Natural killer cell treated with Interleukin-12 subunit alpha and Interleukin-12 subunit beta and Interleukin-15 and Interleukin-18, amount 100 ng/mL, for 72 hours (primary cell): ENCODE measurements at regions not wholly inside any gene's neighbourhood (a gene's known extent, or its start where the extent isn't known, plus 50 kb on each side); places are given as distances from the start of the nearest gene placed in this dataset.

ENCODE experiments used
- ATAC-seq, 2 donors: fragments of 150-1000 bp; cut with Tn5 transposase in 1 of 2; sonication (Bioruptor Pico), chemical (Tn5 transposase) in 1 of 2; 2 replicates each; pipeline ENCODE4 v1.10.0; 2021
- DNase-seq: peaks from one replicate; pipeline ENCODE4 v3.0.0; 2022; ENCODE audit warnings: low spot score
- H3K27ac Mint-ChIP-seq, 2 donors: 1 replicate in 1 of 2; 2 replicates in 1 of 2; pipeline ENCODE4 v1.8.0; 2022; ENCODE audit warnings: mixed read lengths in 2 of 2, mild to moderate bottlenecking in 1 of 2, moderate library complexity in 1 of 2
- H3K27me3 Mint-ChIP-seq, 2 donors: 1 replicate in 1 of 2; 2 replicates in 1 of 2; pipeline ENCODE4 v1.8.0; 2022; ENCODE audit warnings: mixed read lengths in 2 of 2
- H3K36me3 Mint-ChIP-seq: one replicate; pipeline ENCODE4 v1.8.0; 2022; ENCODE audit warnings: mixed read lengths
- H3K4me1 Mint-ChIP-seq, 2 donors: 1 replicate in 1 of 2; 2 replicates in 1 of 2; pipeline ENCODE4 v1.8.0; 2022; ENCODE audit warnings: low read depth in 2 of 2, mixed read lengths in 2 of 2, mild to moderate bottlenecking in 1 of 2
- H3K4me3 Mint-ChIP-seq: one replicate; pipeline ENCODE4 v1.8.0; 2022; ENCODE audit warnings: mixed read lengths
- H3K9me3 Mint-ChIP-seq: 2 replicates; pipeline ENCODE4 v1.8.0; 2022; ENCODE audit warnings: mixed read lengths

DNA sequence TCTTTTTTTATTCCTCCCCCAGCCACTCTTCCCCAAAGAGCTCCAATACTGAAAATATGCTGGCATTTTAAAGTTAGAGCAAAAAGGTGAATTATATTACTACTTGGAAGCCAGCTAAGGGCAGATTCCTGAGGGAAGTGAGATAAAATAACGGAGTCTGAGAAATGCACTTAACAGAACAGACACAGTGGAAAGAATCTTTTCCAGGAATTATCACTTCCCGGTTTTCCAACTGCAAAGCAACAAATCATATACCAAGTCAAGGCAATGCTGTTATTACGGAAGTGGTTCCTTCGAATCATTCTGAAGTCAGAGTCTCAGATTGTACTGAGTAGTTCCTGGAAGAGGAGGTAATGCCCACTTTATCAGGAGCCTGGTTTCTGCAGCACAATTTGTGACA is 435.0 kb upstream of the SPRED2 start:
- peaks cover 0 to 5% of the 10 kb centered on the region in 2 donors for H3K27me3 Mint-ChIP-seq
- DNase-seq (no peak), ATAC-seq (no peak)
- H3K9me3 Mint-ChIP-seq: peaks cover 2% of the 10 kb centered on the region
- no peaks in the 10 kb centered on the region for H3K4me1 Mint-ChIP-seq
- no peak overlapping the region for H3K4me3 Mint-ChIP-seq
- no peak overlapping the region for H3K27ac Mint-ChIP-seq
- H3K36me3 Mint-ChIP-seq: no peaks in the 10 kb centered on the region

DNA sequence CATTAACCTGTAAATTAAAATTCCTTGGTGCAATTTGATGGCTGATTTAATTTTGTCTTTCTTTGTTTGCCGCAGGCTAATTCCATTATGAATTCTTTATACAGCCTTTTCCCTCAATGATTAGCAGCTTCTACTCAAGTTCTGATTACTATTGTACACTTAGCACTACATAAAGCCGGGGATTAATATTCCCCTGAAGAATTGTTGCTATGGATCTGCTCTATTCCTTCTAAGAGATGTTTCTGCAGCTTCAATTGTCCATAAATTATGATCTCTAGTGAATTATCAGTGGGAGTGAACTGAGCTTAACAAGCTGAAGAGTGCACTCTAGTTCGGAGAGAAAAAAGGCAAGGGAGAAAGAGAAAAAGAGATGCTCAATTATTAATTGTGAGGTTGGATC is 433.7 kb upstream of the SPRED2 start:
- H3K4me3 Mint-ChIP-seq: no peak overlapping the region
- DNase-seq (no peak), ATAC-seq (no peak)
- H3K4me1 Mint-ChIP-seq: no peaks in the 10 kb centered on the region
- H3K27me3 Mint-ChIP-seq: peaks cover 0 to 5% of the 10 kb centered on the region in 2 donors
- H3K9me3 Mint-ChIP-seq: peaks cover 2% of the 10 kb centered on the region
- H3K36me3 Mint-ChIP-seq: no peaks in the 10 kb centered on the region
- no peak overlapping the region for H3K27ac Mint-ChIP-seq

DNA sequence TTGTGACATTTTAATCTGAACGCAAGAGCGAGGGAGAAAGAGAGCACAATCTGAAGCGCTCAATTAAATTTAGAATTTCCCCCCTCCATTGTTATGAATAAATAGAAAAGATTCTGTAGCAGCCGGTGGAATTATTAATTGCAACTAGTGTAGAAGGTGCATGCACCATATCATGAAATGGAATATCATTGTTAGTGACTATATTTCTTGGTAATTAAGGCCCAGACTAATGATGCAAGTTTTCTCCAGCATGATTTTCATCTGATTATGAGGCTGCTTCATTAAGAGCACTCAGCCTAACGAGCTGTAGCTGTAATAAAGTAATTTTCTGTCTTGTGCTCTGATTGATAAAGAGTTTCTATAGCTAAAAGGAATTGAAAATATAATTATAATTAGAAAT is 432.2 kb upstream of the SPRED2 start:
- peaks cover 0 to 2% of the 10 kb centered on the region in 2 donors for H3K27me3 Mint-ChIP-seq
- ATAC-seq: no peak

DNA sequence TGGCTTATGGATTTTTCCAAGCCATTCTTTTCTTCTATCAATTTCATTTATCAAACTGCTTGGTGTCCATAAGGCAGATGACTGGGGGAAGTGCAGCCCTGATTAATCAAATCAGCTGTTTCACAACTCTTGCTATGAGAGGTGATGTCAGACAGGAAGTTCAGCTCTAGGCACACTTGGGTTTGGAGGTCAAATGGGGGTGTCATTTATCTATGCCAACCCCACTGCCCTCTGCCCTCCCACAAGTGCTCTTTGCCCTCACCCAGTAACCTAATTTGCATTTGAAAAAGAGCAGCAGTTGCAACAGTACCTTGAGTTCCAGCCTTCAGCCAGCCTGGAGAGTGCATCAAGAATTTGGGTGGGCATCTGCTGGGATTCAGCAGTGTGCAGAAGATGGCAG is 431.3 kb upstream of the SPRED2 start:
- H3K27ac Mint-ChIP-seq: no peak overlapping the region
- ATAC-seq (no peak), DNase-seq (no peak)
- H3K36me3 Mint-ChIP-seq: no peaks in the 10 kb centered on the region
- H3K4me3 Mint-ChIP-seq: no peak overlapping the region
- no peaks in the 10 kb centered on the region for H3K4me1 Mint-ChIP-seq
- H3K27me3 Mint-ChIP-seq: peaks cover 0 to 2% of the 10 kb centered on the region in 2 donors
- no peaks in the 10 kb centered on the region for H3K9me3 Mint-ChIP-seq

More for the DNA sequence above, 432.2 kb upstream of the SPRED2 start:
- no peaks in the 10 kb centered on the region for H3K36me3 Mint-ChIP-seq
- no peak for DNase-seq
- H3K27ac Mint-ChIP-seq: no peak overlapping the region
- H3K4me3 Mint-ChIP-seq: no peak overlapping the region
- no peaks in the 10 kb centered on the region for H3K9me3 Mint-ChIP-seq
- no peaks in the 10 kb centered on the region for H3K4me1 Mint-ChIP-seq

DNA sequence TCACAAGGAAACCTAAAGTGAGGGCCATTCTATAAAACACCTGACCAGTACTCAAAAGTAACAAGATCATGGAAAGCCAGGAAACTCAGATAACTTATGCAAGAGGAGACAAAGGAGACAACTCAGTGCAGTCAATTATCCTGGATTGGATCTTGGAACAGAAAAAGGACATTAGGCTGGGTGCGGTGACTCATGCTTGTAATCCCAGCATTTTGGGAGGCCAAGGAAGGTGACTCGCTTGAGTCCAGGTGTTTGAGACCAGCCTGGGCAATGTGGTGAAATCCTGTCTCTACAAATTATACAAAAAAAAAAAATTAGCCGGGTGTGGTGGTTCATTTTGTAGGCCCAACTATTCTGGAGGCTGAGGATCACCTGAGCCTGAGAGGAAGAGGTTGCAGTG is 424.5 kb upstream of the SPRED2 start:
- ATAC-seq (no peak), DNase-seq (no peak)
- Mint-ChIP-seq H3K27me3 (peaks cover 0 to 4% of the 10 kb centered on the region in 2 donors), H3K9me3 (no peaks in the 10 kb centered on the region), H3K36me3 (no peaks in the 10 kb centered on the region), H3K27ac (no peak overlapping the region), H3K4me1 (no peaks in the 10 kb centered on the region), H3K4me3 (no peak overlapping the region)

DNA sequence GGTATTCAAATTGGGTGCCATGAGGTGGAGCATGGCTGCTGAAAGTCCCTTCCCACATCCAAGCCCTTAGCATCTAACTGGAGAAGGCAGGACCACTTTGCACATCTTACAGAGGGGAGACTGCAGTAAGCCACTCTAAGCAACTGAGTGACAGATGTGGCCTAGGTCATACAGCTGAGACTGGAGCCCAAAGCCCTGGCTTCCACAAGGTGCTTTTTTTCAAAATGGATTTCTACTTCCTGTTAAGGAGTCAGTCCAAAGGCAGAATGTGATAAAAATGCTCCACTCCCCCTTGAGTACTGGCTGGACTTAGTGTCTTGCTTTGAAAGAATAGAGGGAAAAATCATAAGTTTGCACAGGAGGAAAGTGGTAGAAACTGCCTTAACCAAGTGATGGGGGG is 424.0 kb upstream of the SPRED2 start:
- DNase-seq: no peak
- H3K4me3 Mint-ChIP-seq: no peak overlapping the region
- H3K9me3 Mint-ChIP-seq: no peaks in the 10 kb centered on the region
- no peaks in the 10 kb centered on the region for H3K36me3 Mint-ChIP-seq
- H3K27ac Mint-ChIP-seq: no peak overlapping the region
- peaks cover 0 to 4% of the 10 kb centered on the region in 2 donors for H3K27me3 Mint-ChIP-seq
- H3K4me1 Mint-ChIP-seq: no peaks in the 10 kb centered on the region
- no peak for ATAC-seq

DNA sequence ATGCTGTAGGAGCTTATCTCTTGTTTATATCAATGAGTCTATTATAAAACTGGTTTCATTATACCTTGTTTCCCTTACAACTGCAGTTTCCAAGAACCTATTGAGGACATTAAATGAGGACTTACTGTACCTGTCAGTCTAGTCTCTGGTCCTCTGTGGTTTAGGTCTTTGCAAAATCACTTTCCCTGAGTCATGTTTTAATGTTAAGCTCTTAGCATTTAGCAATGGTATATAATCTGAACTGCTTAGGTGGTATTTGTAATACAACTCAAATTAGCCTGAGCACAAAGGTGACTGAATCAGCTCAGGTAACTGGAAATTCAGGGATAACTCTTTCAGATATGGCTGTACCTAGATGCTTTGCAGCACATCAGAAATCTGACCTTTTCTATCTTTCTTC is 418.3 kb upstream of the SPRED2 start:
- ATAC-seq (no peak), DNase-seq (no peak)
- Mint-ChIP-seq H3K9me3 (no peaks in the 10 kb centered on the region), H3K36me3 (no peaks in the 10 kb centered on the region), H3K27ac (no peak overlapping the region), H3K27me3 (peaks cover 1 to 3% of the 10 kb centered on the region in 2 donors), H3K4me1 (no peaks in the 10 kb centered on the region), H3K4me3 (no peak overlapping the region)

DNA sequence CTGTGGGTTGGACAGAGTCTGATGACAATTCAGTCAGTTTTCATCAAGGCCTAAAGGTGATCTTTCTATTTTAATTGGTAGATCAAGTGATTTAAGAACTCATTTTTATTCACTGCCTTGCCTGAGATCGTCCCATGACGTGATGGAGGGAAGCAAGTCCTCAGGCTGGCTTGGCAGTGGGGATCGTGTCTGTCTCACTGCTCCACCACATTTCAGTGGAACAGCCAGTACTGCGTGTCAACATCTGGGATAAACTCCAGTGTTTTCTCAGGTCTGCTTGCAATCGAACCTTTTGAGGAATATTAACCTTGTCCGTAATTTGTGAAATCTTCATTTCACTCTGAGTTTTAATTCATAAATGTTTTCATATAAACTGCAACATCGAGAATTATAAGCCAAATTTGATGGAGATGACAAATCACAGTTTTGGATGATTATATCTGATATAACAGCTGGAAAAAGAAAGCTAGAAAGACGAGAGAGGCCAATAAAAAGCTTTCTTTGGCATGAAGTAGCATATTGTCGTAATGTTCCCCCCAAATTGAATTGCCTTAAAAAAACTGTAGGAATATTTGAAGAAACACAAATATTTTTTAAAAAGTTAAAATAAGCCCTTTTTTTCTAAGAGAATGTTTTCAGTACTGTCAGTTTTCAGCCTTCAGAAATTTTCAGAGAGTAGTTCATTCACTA is 414.7 kb upstream of the SPRED2 start:
- DNase-seq (no peak), ATAC-seq (no peak)
- no peak overlapping the region for H3K4me3 Mint-ChIP-seq
- no peaks in the 10 kb centered on the region for H3K9me3 Mint-ChIP-seq
- no peak overlapping the region for H3K27ac Mint-ChIP-seq
- H3K36me3 Mint-ChIP-seq: no peaks in the 10 kb centered on the region
- no peaks in the 10 kb centered on the region for H3K4me1 Mint-ChIP-seq
- H3K27me3 Mint-ChIP-seq: peaks cover 0 to 3% of the 10 kb centered on the region in 2 donors

DNA sequence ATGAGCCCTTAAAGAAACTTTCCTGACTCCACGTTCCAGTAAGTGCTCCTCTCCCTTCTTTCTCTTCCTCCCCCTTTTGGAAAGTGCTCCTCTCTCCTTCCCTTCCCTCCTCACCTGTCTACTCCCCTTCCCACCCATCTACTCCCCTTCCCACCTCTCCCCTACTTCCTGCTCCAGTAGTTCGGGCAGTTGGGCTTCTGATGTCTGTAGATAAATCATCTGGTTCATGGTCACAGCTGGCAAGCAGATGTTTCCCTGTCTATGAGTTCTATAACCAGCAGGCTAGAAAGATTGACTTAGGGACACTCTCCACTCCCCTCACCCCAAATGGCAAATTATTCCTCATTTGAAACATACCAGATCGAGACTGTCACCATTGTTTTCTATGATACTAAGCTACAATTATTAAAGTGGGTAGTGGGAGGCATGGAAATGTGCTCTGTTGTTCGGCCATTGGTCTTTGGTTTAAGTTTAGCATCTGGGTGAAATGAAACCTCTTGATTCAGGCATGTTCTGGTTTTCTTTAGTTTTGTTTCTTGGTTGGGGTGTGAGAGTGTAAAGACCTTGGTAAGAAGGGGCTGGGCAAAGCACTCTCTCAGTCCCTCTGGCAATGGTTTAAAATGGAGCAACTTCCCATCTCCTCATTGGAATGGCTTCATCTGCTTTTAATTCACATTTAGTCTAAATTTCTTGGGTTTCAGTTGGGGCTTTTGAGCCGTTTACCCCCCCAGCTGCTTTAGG is 413.2 kb upstream of the SPRED2 start:
- Mint-ChIP-seq H3K4me1 (no peaks in the 10 kb centered on the region), H3K36me3 (no peaks in the 10 kb centered on the region), H3K27ac (no peak overlapping the region), H3K27me3 (peaks cover 0 to 6% of the 10 kb centered on the region in 2 donors), H3K9me3 (peaks cover 3% of the 10 kb centered on the region), H3K4me3 (no peak overlapping the region)
- no peak for DNase-seq
- ATAC-seq: no peak

DNA sequence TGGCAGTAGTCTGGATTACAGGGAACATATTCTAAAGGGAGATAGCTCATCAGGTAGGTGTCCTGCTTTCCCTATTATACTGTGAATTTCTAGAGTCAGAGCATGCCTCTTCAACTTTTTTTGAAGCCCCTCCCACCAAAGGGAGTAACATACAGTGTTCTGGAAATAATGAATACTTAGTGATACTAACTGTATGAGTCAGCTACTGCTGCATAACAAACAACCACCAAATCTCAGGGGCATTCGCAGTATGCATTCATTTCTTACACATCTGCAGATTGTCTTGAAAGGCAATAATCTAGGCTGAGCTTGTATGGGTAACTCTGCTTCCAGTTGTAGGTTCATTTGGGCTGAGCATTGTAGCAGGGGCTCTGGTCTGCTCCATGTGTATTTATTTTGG is 409.7 kb upstream of the SPRED2 start:
- H3K27me3 Mint-ChIP-seq: peaks cover 0 to 6% of the 10 kb centered on the region in 2 donors
- DNase-seq: no peak
- H3K4me3 Mint-ChIP-seq: no peak overlapping the region
- no peak for ATAC-seq
- H3K4me1 Mint-ChIP-seq: no peaks in the 10 kb centered on the region
- H3K9me3 Mint-ChIP-seq: peaks cover 3% of the 10 kb centered on the region
- no peak overlapping the region for H3K27ac Mint-ChIP-seq
- no peaks in the 10 kb centered on the region for H3K36me3 Mint-ChIP-seq

DNA sequence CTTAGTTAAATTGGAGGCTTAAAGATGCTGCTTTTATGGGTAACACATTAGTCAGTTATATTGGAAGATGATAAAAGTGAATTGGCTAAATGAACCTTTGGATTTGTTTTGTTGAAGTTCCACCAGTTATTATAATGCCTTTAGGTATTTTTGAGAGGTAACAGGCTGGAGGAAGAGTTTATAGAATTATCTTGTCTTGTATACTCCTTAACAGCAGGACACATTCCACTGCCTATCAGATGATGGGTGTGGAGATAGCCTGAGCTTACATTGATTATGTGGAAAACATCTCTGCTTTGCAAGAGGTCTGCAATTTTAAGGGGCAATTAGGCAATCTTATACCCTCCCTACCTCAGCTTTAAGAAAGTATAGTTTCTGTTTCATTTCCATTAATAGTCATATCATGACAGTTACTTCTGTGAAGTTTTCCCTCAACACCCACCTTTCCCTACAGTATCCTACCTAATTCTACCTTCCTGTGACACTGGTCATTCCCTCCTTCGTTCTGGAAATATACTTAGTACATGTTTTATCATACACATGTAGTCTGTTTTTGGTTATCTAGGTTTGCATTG is 403.7 kb upstream of the SPRED2 start:
- no peaks in the 10 kb centered on the region for H3K36me3 Mint-ChIP-seq
- ATAC-seq (no peak), DNase-seq (no peak)
- no peaks in the 10 kb centered on the region for H3K4me1 Mint-ChIP-seq
- H3K9me3 Mint-ChIP-seq: peaks cover 6% of the 10 kb centered on the region
- H3K27me3 Mint-ChIP-seq: peaks cover 0 to 7% of the 10 kb centered on the region in 2 donors
- no peak overlapping the region for H3K27ac Mint-ChIP-seq
- no peak overlapping the region for H3K4me3 Mint-ChIP-seq

DNA sequence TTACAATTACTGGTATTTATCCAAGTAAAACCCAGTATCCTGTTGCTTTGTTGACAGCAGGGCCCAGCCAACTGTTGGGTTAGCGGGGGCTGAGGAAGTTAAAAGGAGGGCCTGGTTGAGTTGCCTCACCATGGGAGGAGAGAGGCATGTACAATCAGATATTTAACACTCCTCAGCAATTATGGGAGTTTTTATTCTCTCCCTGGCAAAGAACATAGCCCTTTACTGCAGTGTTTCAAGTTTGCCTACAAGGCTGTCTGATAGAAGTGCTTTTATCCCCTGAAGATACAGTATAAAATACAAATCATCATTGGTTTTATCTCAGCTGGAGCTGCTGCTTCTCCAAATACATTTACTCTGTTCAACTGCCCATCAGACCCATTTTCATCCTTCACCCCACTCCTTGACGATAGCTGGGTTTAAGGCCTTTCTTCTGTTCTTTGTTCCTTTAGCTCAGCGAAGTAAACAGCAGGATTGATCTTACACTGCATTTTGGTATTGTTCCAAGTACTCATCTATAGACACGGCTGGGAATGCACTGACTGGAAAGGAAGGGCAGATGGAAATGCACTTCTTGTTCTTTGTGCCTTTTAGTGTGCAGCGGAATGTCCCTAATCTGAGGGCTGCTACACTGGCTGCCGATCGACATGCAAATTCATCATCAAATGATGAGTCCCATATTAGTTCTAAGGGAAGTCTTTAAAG is 402.5 kb upstream of the SPRED2 start:
- Mint-ChIP-seq H3K27me3 (peaks cover 0 to 5% of the 10 kb centered on the region in 2 donors), H3K4me3 (no peak overlapping the region), H3K9me3 (peaks cover 3% of the 10 kb centered on the region), H3K36me3 (no peaks in the 10 kb centered on the region), H3K27ac (no peak overlapping the region), H3K4me1 (no peaks in the 10 kb centered on the region)
- no peak for ATAC-seq
- DNase-seq: no peak

DNA sequence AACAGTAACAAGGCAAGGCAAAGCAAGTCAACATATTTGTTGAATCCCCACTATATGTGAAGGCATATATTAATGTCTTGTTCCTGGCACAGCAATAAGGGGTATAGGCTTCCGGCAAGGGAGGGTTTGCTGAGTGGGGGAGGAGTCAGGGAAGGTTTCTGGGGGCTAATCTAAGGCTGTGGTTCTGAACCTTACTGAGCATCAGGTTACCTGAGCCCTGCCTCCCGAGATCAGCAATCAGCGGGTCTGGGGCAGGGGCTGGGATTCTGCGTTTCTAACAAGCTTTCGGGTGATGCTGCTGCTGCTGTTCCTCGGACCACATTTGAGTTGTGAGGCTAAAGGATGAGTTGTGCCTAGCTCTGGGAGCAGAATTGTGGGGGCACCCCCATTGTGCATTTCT is 401.7 kb upstream of the SPRED2 start:
- Mint-ChIP-seq H3K27me3 (peaks cover 0 to 5% of the 10 kb centered on the region in 2 donors), H3K27ac (no peak overlapping the region), H3K9me3 (peaks cover 3% of the 10 kb centered on the region), H3K36me3 (no peaks in the 10 kb centered on the region), H3K4me1 (no peaks in the 10 kb centered on the region), H3K4me3 (no peak overlapping the region)
- DNase-seq (no peak), ATAC-seq (no peak)

DNA sequence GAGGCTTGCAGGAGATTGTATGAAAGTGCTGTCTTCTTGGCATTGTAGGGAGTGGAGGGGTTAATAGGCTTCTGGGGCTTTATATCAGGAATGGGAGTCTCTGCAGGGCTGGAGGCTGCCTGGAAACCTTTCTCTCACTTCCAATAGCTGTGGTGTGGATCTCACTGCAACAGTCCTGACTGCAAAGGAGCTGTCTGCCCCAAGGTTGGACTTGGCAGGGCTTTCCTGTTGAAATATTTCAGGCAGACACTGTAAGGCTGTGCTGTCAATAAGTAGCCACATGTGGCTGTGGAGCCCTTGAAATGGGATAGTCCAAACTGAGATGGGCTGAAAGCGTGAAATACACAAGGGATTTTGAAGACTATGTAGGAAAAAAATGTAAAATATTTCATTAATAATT is 399.1 kb upstream of the SPRED2 start:
- Mint-ChIP-seq H3K9me3 (peaks cover 3% of the 10 kb centered on the region), H3K36me3 (no peaks in the 10 kb centered on the region), H3K4me3 (no peak overlapping the region), H3K4me1 (no peaks in the 10 kb centered on the region), H3K27me3 (peaks cover 3 to 16% of the 10 kb centered on the region in 2 donors), H3K27ac (no peak overlapping the region)
- DNase-seq (no peak), ATAC-seq (no peak)
